Activated B cell treated with CpG ODN at 0.5 μM for 24 hours (primary cell): ENCODE measurements at regions not wholly inside any gene's neighbourhood (a gene's known extent, or its start where the extent isn't known, plus 50 kb on each side); places are given as distances from the start of the nearest gene placed in this dataset.

Experiments
- ATAC-seq: fragments of 200-7000 bp; cut with Tn5 transposase; one replicate; pipeline ENCODE4 v1.10.0; 2021; ENCODE audit warnings: low read depth, mild to moderate bottlenecking, moderate library complexity
- CTCF ChIA-PET: fragments of 350-600 bp; sonication (Branson Sonifier 250); formaldehyde crosslinking; loops from one replicate; lab custom pipeline; 2021; ENCODE audit warnings: antibody characterized with exemption; lab: Charles Lee
- POLR2A ChIA-PET: fragments of 350-600 bp; sonication (Branson Sonifier 250); formaldehyde crosslinking; loops from one replicate; lab custom pipeline; 2021; ENCODE audit warnings: antibody characterized with exemption; lab: Charles Lee
- DNase-seq: peaks from one replicate; pipeline ENCODE4 v3.0.0; 2022
- H3K27ac Mint-ChIP-seq: one replicate; pipeline ENCODE4 v1.8.0; 2020; ENCODE audit warnings: mixed read lengths
- H3K27me3 Mint-ChIP-seq: one replicate; pipeline ENCODE4 v1.8.0; 2021; ENCODE audit warnings: mixed read lengths
- H3K36me3 Mint-ChIP-seq: one replicate; pipeline ENCODE4 v1.8.0; 2021; ENCODE audit warnings: low read depth, mixed read lengths
- H3K4me1 Mint-ChIP-seq: one replicate; pipeline ENCODE4 v1.8.0; 2021; ENCODE audit warnings: mixed read lengths
- H3K4me3 Mint-ChIP-seq: one replicate; pipeline ENCODE4 v1.8.0; 2020; ENCODE audit warnings: mild to moderate bottlenecking, mixed read lengths
- H3K9me3 Mint-ChIP-seq: one replicate; pipeline ENCODE4 v1.8.0; 2020; ENCODE audit warnings: mixed read lengths
- intact Hi-C: fragments of 100-400 bp; cut with micrococcal nuclease; formaldehyde crosslinking; loops from one replicate; pipeline ENCODE4 v1.15.1; 2024
- TF ChIP-seq, protein P1 (sequence below): fragments of 200-600 bp; IDR thresholded peaks from one replicate; pipeline ENCODE4 v1.8.0; 2022; ENCODE audit warnings: antibody characterized with exemption, mild to moderate bottlenecking

DNA sequence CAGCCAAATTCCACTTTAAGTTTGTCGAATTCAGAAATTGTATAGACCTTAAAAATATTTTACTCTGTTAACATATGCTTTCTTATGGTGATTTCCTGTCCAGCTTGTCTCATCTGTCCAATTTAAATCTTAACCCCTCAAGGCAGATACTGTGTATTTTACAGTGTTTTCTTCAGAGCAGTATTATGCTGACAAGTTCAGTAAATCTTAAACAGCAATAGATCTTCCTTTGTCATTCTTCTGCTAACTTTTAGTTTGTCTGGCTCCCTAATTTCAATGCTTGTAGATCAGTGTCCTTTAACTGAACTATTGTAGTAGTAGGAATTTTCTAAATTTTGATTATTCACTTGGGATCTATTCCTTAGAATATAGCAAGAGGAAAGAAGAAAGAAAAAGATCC is 52.8 kb upstream of the MEIS1 start:
- ChIA-PET CTCF (no interaction called here), POLR2A (no interaction called here)
- Mint-ChIP-seq H3K36me3 (no peaks in the 10 kb centered on the region), H3K27ac (no peak overlapping the region), H3K4me3 (no peak overlapping the region), H3K9me3 (no peaks in the 10 kb centered on the region), H3K27me3 (peaks cover 4% of the 10 kb centered on the region), H3K4me1 (no peaks in the 10 kb centered on the region)
- TF ChIP-seq, protein P1, sequence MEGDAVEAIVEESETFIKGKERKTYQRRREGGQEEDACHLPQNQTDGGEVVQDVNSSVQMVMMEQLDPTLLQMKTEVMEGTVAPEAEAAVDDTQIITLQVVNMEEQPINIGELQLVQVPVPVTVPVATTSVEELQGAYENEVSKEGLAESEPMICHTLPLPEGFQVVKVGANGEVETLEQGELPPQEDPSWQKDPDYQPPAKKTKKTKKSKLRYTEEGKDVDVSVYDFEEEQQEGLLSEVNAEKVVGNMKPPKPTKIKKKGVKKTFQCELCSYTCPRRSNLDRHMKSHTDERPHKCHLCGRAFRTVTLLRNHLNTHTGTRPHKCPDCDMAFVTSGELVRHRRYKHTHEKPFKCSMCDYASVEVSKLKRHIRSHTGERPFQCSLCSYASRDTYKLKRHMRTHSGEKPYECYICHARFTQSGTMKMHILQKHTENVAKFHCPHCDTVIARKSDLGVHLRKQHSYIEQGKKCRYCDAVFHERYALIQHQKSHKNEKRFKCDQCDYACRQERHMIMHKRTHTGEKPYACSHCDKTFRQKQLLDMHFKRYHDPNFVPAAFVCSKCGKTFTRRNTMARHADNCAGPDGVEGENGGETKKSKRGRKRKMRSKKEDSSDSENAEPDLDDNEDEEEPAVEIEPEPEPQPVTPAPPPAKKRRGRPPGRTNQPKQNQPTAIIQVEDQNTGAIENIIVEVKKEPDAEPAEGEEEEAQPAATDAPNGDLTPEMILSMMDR: no peak
- ATAC-seq: no peak
- intact Hi-C loops: no loop called here
- no peak for DNase-seq

DNA sequence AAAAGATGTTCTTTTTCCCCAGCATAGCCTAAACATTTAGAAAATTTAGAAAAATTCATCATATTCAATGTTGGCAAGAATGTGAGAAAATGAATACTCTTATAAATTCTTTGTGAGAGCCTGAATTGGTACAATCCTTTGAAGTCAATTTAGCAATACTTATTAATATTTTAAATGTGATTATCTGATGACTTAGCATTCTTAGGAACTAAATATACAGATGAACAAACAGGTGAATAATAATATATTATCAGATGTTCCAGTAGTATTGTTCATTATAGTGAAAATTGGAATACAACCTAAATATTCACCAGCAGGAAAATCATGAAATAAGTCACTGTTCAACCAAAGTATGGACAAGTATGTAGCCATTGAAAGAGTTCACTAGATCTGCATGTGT is 55.5 kb upstream of the MEIS1 start:
- H3K27me3 Mint-ChIP-seq: peaks cover 2% of the 10 kb centered on the region
- CTCF ChIA-PET: no interaction called here
- POLR2A ChIA-PET: no interaction called here
- H3K4me1 Mint-ChIP-seq: no peaks in the 10 kb centered on the region
- no peaks in the 10 kb centered on the region for H3K9me3 Mint-ChIP-seq
- H3K4me3 Mint-ChIP-seq: no peak overlapping the region
- intact Hi-C loops: no loop called here
- no peak for ATAC-seq
- no peak overlapping the region for H3K27ac Mint-ChIP-seq
- TF ChIP-seq, protein P1: no peak
- DNase-seq: no peak
- no peaks in the 10 kb centered on the region for H3K36me3 Mint-ChIP-seq

DNA sequence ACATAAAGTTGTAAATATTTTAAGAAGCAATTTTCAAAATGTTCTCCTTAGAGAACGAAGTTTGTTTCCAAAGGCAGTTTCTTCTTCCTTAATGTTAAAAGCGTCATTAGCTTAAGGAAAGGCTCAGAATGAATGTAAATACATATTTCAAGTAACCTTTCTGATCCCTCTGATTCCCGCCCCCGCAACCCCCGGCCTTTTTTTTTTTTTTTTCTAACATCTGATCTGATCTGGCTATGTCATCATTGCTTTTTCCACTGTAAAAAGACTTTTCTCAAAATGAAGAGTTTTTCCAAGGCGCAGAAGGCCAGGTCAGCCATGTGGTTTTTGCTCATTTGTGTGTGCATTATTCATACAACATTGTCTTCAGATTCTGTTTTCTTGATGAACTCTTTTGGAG is 57.1 kb upstream of the MEIS1 start:
- TF ChIP-seq, protein P1: no peak
- ChIA-PET CTCF (no interaction called here), POLR2A (no interaction called here)
- Mint-ChIP-seq H3K4me3 (no peak overlapping the region), H3K9me3 (no peaks in the 10 kb centered on the region), H3K4me1 (no peaks in the 10 kb centered on the region), H3K36me3 (no peaks in the 10 kb centered on the region), H3K27ac (no peak overlapping the region), H3K27me3 (peaks cover 4% of the 10 kb centered on the region)
- ATAC-seq (no peak), DNase-seq (no peak)
- intact Hi-C loops: no loop called here

DNA sequence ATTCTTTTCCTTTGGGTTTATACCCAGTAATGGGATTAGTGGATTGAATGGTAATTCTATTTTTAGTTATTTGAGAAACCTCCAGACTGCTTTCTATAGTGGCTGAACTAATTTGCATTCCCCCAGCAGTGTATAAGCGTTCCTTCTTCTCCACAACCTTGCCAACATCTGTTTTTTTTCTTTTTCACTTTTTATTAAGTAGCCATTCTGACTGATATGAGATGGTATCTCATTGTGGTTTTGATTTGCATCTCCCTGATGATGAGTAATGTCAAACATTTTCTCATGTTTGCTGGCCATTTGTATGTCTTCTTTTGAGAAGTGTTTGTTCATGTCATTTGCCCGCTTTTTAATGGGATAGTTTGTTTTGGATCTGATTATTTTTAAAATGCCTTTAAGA is 64.1 kb upstream of the MEIS1 start:
- POLR2A ChIA-PET: no interaction called here
- Mint-ChIP-seq H3K27ac (no peak overlapping the region), H3K4me3 (no peak overlapping the region), H3K9me3 (no peaks in the 10 kb centered on the region), H3K36me3 (no peaks in the 10 kb centered on the region), H3K27me3 (peaks cover 2% of the 10 kb centered on the region), H3K4me1 (no peaks in the 10 kb centered on the region)
- ATAC-seq: no peak
- CTCF ChIA-PET: no interaction called here
- intact Hi-C loops: no loop called here
- TF ChIP-seq, protein P1: no peak
- no peak for DNase-seq

DNA sequence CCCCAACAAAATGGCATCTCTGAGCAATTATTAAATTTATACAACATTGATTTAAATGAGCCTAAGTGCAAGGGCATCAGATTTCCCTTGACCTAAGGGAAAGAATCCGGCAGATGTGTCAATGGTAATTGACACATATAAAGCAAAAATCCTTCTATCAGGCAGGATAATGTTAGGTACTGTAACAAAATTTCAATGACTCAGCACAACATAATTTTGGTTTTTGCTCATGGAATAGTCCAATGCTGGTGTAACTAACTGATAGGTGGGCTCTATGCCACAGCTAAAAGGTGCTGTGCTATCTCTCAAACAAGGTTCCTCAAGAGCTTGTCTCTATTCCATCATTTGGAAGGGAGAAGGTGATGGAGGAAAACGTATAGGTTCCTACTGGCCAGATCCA is 68.3 kb upstream of the MEIS1 start:
- CTCF ChIA-PET: no interaction called here
- H3K27ac Mint-ChIP-seq: no peak overlapping the region
- ATAC-seq (no peak), DNase-seq (no peak)
- no peaks in the 10 kb centered on the region for H3K27me3 Mint-ChIP-seq
- H3K36me3 Mint-ChIP-seq: no peaks in the 10 kb centered on the region
- POLR2A ChIA-PET: no interaction called here
- H3K4me1 Mint-ChIP-seq: no peaks in the 10 kb centered on the region
- TF ChIP-seq, protein P1: no peak
- no peak overlapping the region for H3K4me3 Mint-ChIP-seq
- no peaks in the 10 kb centered on the region for H3K9me3 Mint-ChIP-seq
- intact Hi-C loops: no loop called here
